ENCODE measurements at regions not wholly inside any gene's neighbourhood (a gene's known extent, or its start where the extent isn't known, plus 50 kb on each side); places are given as distances from the start of the nearest gene placed in this dataset.

GRCh38 chr4:38501698-38502097 lies 162.3 kb upstream of the KLF3 start:
- Histone ChIP-seq H3K27me3 (no peaks in the 10 kb centered on the region), H3K27ac (no peak overlapping the region), H3K36me3 (no peaks in the 10 kb centered on the region), H3K9me3 (no peaks in the 10 kb centered on the region), H3K4me3 (no peak overlapping the region), H3K4me1 (no peaks in the 10 kb centered on the region)
- ATAC-seq (no peak), DNase-seq (no peak)
- 100% methylated on average over 1 of the region's 2 CpGs for WGBS (ENCODE audit: insufficient coverage, low coverage, low lambda C conversion rate, missing lambda C conversion rate)
- TF ChIP-seq, protein P1, sequence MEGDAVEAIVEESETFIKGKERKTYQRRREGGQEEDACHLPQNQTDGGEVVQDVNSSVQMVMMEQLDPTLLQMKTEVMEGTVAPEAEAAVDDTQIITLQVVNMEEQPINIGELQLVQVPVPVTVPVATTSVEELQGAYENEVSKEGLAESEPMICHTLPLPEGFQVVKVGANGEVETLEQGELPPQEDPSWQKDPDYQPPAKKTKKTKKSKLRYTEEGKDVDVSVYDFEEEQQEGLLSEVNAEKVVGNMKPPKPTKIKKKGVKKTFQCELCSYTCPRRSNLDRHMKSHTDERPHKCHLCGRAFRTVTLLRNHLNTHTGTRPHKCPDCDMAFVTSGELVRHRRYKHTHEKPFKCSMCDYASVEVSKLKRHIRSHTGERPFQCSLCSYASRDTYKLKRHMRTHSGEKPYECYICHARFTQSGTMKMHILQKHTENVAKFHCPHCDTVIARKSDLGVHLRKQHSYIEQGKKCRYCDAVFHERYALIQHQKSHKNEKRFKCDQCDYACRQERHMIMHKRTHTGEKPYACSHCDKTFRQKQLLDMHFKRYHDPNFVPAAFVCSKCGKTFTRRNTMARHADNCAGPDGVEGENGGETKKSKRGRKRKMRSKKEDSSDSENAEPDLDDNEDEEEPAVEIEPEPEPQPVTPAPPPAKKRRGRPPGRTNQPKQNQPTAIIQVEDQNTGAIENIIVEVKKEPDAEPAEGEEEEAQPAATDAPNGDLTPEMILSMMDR (IDR thresholded peaks at IDR 0.05): no peak
- no peak for TF ChIP-seq POLR2A (IDR thresholded peaks at IDR 0.05)
- intact Hi-C loops (cut with DNase I): no loop called here

- no peak overlapping the region for H3K4me3 ChIP-seq
- H3K27me3 ChIP-seq: no peaks in the 10 kb centered on the region
- 59% methylated on average over 6 of the region's 6 CpGs for WGBS (ENCODE audit: insufficient coverage, low coverage, low lambda C conversion rate, missing lambda C conversion rate)
- H3K36me3 ChIP-seq: no peaks in the 10 kb centered on the region
- no peaks in the 10 kb centered on the region for H3K9me3 ChIP-seq
- no peak overlapping the region for H3K27ac ChIP-seq
- TF ChIP-seq, protein P1 (IDR thresholded peaks at IDR 0.05): no peak
- TF ChIP-seq POLR2A (IDR thresholded peaks at IDR 0.05): no peak
- no peak for ATAC-seq
- intact Hi-C loops (cut with DNase I): no loop called here
- DNase-seq: no peak
- H3K4me1 ChIP-seq: no peaks in the 10 kb centered on the region
Observed at GRCh38 chr4:38503689-38504395, 160.2 kb upstream of the KLF3 start.

GRCh38 chr4:38504396-38504715 lies 159.6 kb upstream of the KLF3 start:
- no peaks in the 10 kb centered on the region for H3K36me3 ChIP-seq
- H3K4me3 ChIP-seq: no peak overlapping the region
- ATAC-seq: no peak
- no peaks in the 10 kb centered on the region for H3K9me3 ChIP-seq
- no peak overlapping the region for H3K27ac ChIP-seq
- 92% methylated on average over 2 of the region's 2 CpGs for WGBS (ENCODE audit: insufficient coverage, low coverage, low lambda C conversion rate, missing lambda C conversion rate)
- TF ChIP-seq, protein P1 (IDR thresholded peaks at IDR 0.05): no peak
- no peak for TF ChIP-seq POLR2A (IDR thresholded peaks at IDR 0.05)
- H3K4me1 ChIP-seq: no peaks in the 10 kb centered on the region
- intact Hi-C loops (cut with DNase I): no loop called here
- no peaks in the 10 kb centered on the region for H3K27me3 ChIP-seq
- no peak for DNase-seq

DNA sequence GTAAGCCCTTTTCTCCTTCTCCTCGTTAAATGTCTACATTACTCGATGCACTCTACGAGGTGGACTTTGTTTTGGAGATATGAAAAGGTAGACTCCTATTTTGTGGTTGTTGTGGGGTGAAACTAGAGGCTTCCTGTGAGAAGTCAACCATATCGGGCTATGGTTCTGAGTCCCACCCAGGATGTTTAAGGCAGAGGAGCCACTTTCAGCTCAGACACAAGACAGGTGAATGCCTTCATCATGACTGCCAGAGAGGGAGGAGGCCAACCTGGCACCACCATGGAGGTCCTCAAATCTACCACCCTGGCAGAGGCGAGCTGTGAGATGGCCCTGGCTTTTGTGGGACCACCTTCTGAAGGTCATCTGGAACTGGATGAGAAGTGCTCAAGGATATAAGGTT lies 154.4 kb upstream of the KLF3 start:
- H3K36me3 ChIP-seq: no peaks in the 10 kb centered on the region
- ATAC-seq (no peak), DNase-seq (no peak)
- H3K9me3 ChIP-seq: no peaks in the 10 kb centered on the region
- H3K4me3 ChIP-seq: no peak overlapping the region
- WGBS (ENCODE audit: insufficient coverage, low coverage, low lambda C conversion rate, missing lambda C conversion rate): 75% methylated on average over 2 of the region's 5 CpGs
- intact Hi-C loops (cut with DNase I): no loop called here
- H3K27me3 ChIP-seq: no peaks in the 10 kb centered on the region
- TF ChIP-seq, protein P1 (IDR thresholded peaks at IDR 0.05): no peak
- no peak for TF ChIP-seq POLR2A (IDR thresholded peaks at IDR 0.05)
- no peaks in the 10 kb centered on the region for H3K4me1 ChIP-seq
- no peak overlapping the region for H3K27ac ChIP-seq

DNA sequence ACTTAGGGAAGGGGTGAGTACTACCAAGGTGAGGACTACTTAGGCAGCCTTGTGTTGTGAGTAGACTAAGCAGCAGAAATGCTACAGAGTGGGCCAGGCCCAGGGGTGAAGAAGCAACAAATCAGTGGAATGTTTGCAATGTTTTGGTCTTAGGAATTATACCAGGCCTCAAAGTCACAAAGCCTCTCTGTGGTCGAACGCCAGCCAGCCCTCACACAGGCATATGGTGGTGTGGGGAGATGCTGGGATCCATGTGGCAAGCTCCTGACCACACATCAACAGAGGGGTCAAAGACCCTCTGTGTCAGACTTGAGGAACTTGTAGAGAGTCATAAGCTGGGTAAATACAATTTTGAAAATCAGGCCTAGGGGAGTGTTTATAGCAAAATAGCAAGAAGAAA lies 153.8 kb upstream of the KLF3 start:
- Histone ChIP-seq H3K9me3 (no peaks in the 10 kb centered on the region), H3K4me1 (no peaks in the 10 kb centered on the region), H3K27me3 (no peaks in the 10 kb centered on the region), H3K36me3 (no peaks in the 10 kb centered on the region), H3K4me3 (no peak overlapping the region), H3K27ac (no peak overlapping the region)
- WGBS (ENCODE audit: insufficient coverage, low coverage, low lambda C conversion rate, missing lambda C conversion rate): 86% methylated on average over 2 of the region's 2 CpGs
- DNase-seq (no peak), ATAC-seq (no peak)
- intact Hi-C loops (cut with DNase I): no loop called here
- no peak for TF ChIP-seq POLR2A (IDR thresholded peaks at IDR 0.05)
- TF ChIP-seq, protein P1 (IDR thresholded peaks at IDR 0.05): no peak

Data from right lobe of liver (tissue), 6 donors.